H1 (cell line): ENCODE measurements at regions not wholly inside any gene's neighbourhood (a gene's known extent, or its start where the extent isn't known, plus 50 kb on each side); places are given as distances from the start of the nearest gene placed in this dataset.

ENCODE experiments used
- CHD1 ChIP-seq: IDR thresholded peaks from 2 replicates; pipeline ENCODE4 v1.6.1; 2012; ENCODE audit warnings: low read depth, low read length, improper control_type of control experiment
- CHD7 ChIP-seq: fragments of 300-600 bp; sonication (generic); IDR thresholded peaks from 2 replicates; pipeline ENCODE4 v1.7.1; 2012; ENCODE audit warnings: low read length, moderate library complexity, mild to moderate bottlenecking, inconsistent platforms; ENCODE audit not compliant: insufficient replicate concordance
- KDM4A ChIP-seq: IDR thresholded peaks from one replicate; pipeline ENCODE4 v1.7.1; 2012; ENCODE audit warnings: low read depth, mild to moderate bottlenecking, moderate library complexity, low read length, inconsistent platforms; ENCODE audit not compliant: severe bottlenecking
- MAFK ChIP-seq: IDR thresholded peaks from 2 replicates; pipeline ENCODE4 v1.6.1; 2012; ENCODE audit warnings: low read depth, mild to moderate bottlenecking, improper control_type of control experiment, low read length
- RAD21 ChIP-seq, 2 experiments: IDR thresholded peaks in 1 of 2; conservative IDR thresholded peaks in 1 of 2; 2 replicates each; pipeline ENCODE4 v1.6.1; 2011; ENCODE audit warnings: low read depth in 2 of 2, low read length in 2 of 2, improper control_type of control experiment in 1 of 2, inconsistent platforms in 1 of 2, mild to moderate bottlenecking in 1 of 2, moderate library complexity in 1 of 2
- SAP30 ChIP-seq: fragments of 300-600 bp; sonication (generic); IDR thresholded peaks from 2 replicates; pipeline ENCODE4 v1.7.1; 2012; ENCODE audit warnings: low read length, moderate library complexity, mild to moderate bottlenecking, inconsistent platforms; ENCODE audit not compliant: insufficient read depth, insufficient replicate concordance
- SP1 ChIP-seq: IDR thresholded peaks from 2 replicates; pipeline ENCODE4 v1.6.1; 2011; ENCODE audit warnings: low read depth, low read length

GRCh38 chr13:90015565-90016507 is 1331.7 kb upstream of the MIR17HG start (continued):
- no peak for TF ChIP-seq CHD7
- TF ChIP-seq RAD21 (IDR thresholded peaks at IDR 0.05 in 1 of 2, conservative IDR thresholded peaks at IDR 0.05 in 1 of 2; ENCODE audit: low read depth in 2 of 2, low read length in 2 of 2), result no peak
- no peak for TF ChIP-seq KDM4A
- TF ChIP-seq SP1, result no peak
- no peak for TF ChIP-seq MAFK
- no peak for TF ChIP-seq SAP30
- no peak for TF ChIP-seq CHD1
